ENCODE measurements at regions not wholly inside any gene's neighbourhood (a gene's known extent, or its start where the extent isn't known, plus 50 kb on each side); places are given as distances from the start of the nearest gene placed in this dataset.
"Not testable (repeated sequence)": the region's sequence is repeated elsewhere in the genome, so short reads cannot be mapped to it uniquely, and the experiment has no call there.

DNA sequence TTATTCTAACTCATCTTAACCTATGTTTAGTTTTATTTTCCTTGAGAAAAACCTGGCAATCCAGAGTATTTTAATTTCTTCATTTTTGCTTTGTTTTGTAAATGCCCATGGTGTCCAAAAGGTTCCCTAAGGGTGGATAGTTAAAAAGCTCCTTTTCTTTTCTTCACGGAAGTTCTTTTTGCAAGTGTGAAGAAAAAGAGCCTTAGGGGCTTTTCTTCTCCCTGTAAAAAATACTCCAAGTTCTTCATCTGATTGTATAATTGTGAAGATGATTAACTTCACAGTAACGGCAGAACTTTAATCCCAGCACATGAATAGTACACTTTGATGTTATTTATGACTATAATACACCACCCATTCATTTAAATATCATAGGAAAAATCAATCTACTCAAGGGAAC is 530.2 kb upstream of the LINC00305 start:
- Histone ChIP-seq H3K4me3 (no peak overlapping the region), H3K27ac (no peak overlapping the region), H3K4me1 (no peaks in the 10 kb centered on the region), H3K27me3 (no peaks in the 10 kb centered on the region), H3K36me3 (no peaks in the 10 kb centered on the region), H3K9me3 (replicated peaks) (no peaks in the 10 kb centered on the region)
- DNase-seq, result no peak

DNA sequence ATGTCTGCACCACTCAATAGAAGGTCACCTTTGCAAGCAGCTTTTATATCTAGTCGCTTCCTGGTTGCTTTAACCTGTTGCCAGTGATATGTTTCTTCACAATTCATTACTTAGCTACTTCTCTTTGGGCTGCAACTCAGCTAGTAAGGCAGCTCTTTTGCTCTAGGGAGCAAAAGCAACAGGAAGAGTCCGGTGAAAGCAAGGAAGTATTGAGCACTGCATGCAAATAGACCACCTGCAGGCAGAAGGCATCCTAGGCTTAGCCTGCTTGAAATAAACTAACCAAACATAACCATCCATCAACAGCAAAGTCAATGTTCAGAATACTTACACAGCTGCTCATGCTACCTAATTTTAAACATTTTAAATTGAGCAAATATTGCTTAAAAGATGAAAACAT is 529.2 kb upstream of the LINC00305 start:
- no peaks in the 10 kb centered on the region for H3K4me1 ChIP-seq
- no peaks in the 10 kb centered on the region for H3K27me3 ChIP-seq
- H3K9me3 ChIP-seq (replicated peaks), result no peaks in the 10 kb centered on the region
- no peak for DNase-seq
- no peaks in the 10 kb centered on the region for H3K36me3 ChIP-seq
- H3K27ac ChIP-seq, result no peak overlapping the region
- H3K4me3 ChIP-seq, result no peak overlapping the region

GRCh38 chr18:64674694-64675093 is 525.8 kb upstream of the LINC00305 start:
- Histone ChIP-seq H3K4me1 (no peaks in the 10 kb centered on the region), H3K36me3 (no peaks in the 10 kb centered on the region), H3K27ac (no peak overlapping the region), H3K9me3 (replicated peaks) (no peaks in the 10 kb centered on the region), H3K4me3 (no peak overlapping the region), H3K27me3 (no peaks in the 10 kb centered on the region)
- no peak for DNase-seq

DNA sequence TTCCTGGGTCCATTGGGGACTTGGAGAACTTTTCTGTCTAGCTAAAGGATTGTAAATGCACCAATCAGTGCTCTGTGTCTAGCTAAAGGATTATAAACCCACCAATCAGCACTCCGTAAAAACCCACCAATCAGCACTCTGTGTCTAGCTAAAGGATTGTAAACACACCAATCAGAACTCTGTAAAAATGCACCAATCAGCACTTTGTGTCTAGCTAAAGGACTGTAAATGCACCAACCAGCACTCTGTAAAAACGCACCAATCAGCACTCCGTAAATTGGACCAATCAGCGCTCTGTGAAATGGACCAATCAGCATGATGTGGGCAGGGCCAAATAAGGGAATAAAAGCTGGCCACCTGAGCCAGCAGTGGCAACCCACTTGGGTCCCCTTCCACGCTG is 522.4 kb upstream of the LINC00305 start:
- H3K9me3 ChIP-seq (replicated peaks); H3K4me1 ChIP-seq; H3K36me3 ChIP-seq; DNase-seq; H3K4me3 ChIP-seq; H3K27ac ChIP-seq; H3K27me3 ChIP-seq: not testable (repeated sequence)

GRCh38 chr18:64668461-64668962 is 519.6 kb upstream of the LINC00305 start:
- H3K27ac ChIP-seq, result no peak overlapping the region
- no peaks in the 10 kb centered on the region for H3K36me3 ChIP-seq
- no peaks in the 10 kb centered on the region for H3K27me3 ChIP-seq
- no peaks in the 10 kb centered on the region for H3K9me3 ChIP-seq (replicated peaks)
- H3K4me3 ChIP-seq, result no peak overlapping the region
- H3K4me1 ChIP-seq, result no peaks in the 10 kb centered on the region
- no peak for DNase-seq

- H3K4me1 ChIP-seq, result no peaks in the 10 kb centered on the region
- no peaks in the 10 kb centered on the region for H3K9me3 ChIP-seq (replicated peaks)
- H3K27me3 ChIP-seq, result no peaks in the 10 kb centered on the region
- H3K27ac ChIP-seq, result no peak overlapping the region
- no peaks in the 10 kb centered on the region for H3K36me3 ChIP-seq
- DNase-seq, result no peak
- H3K4me3 ChIP-seq, result no peak overlapping the region
Measured at GRCh38 chr18:64663086-64663485, 514.2 kb upstream of the LINC00305 start.

- H3K9me3 ChIP-seq (replicated peaks), result no peaks in the 10 kb centered on the region
- H3K4me1 ChIP-seq, result no peaks in the 10 kb centered on the region
- H3K4me3 ChIP-seq, result no peak overlapping the region
- no peaks in the 10 kb centered on the region for H3K36me3 ChIP-seq
- no peak for DNase-seq
- H3K27me3 ChIP-seq, result no peaks in the 10 kb centered on the region
- no peak overlapping the region for H3K27ac ChIP-seq
Measured at GRCh38 chr18:64659196-64659595, 510.3 kb upstream of the LINC00305 start.

DNA sequence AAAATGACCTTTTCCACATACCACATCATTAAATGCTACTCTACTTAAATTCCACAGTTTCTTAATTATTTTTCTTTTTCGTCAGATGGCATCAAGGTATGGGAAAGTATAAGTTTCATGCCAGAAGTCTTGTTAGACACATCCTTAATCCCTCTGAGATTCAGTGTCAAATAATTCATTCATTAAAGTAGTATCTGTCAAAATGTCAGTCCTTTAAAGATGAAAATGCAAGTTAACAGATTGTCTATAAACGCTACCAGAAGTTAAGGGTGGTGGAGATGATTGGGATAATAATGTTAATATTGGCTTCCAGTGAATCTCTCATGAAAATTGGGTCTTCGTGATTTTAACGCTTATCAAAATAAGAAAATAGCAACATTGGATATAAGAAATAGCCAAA is 504.2 kb upstream of the LINC00305 start:
- Histone ChIP-seq H3K27ac (no peak overlapping the region), H3K4me1 (no peaks in the 10 kb centered on the region), H3K36me3 (no peaks in the 10 kb centered on the region), H3K27me3 (no peaks in the 10 kb centered on the region), H3K9me3 (replicated peaks) (no peaks in the 10 kb centered on the region), H3K4me3 (no peak overlapping the region)
- DNase-seq, result no peak

DNA sequence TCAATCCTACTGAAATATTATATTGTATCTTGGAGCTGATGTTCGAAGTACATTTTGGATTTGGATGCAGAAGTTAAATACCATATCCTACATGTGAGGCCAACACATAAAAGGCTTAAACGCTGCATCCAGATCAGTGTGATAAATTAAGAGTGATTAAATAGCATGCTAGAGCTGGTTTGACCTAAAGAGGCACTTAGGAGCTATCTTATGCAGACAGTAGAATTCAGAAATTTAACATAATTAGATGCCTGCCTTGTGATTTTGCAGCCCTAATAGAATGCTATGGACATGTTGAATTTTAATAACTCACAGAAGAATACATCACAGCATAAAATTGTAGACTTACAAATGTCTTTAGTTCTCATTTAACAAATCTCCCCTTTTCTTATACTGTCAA is 501.2 kb upstream of the LINC00305 start:
- H3K4me3 ChIP-seq, result no peak overlapping the region
- no peaks in the 10 kb centered on the region for H3K9me3 ChIP-seq (replicated peaks)
- no peak for DNase-seq
- no peaks in the 10 kb centered on the region for H3K36me3 ChIP-seq
- H3K4me1 ChIP-seq, result no peaks in the 10 kb centered on the region
- H3K27ac ChIP-seq, result no peak overlapping the region
- no peaks in the 10 kb centered on the region for H3K27me3 ChIP-seq

- Histone ChIP-seq H3K27ac (no peak overlapping the region), H3K36me3 (no peaks in the 10 kb centered on the region), H3K9me3 (replicated peaks) (no peaks in the 10 kb centered on the region), H3K4me3 (no peak overlapping the region), H3K27me3 (no peaks in the 10 kb centered on the region), H3K4me1 (no peaks in the 10 kb centered on the region)
- no peak for DNase-seq
Measured at GRCh38 chr18:64645753-64646152, 496.9 kb upstream of the LINC00305 start.

GRCh38 chr18:64639536-64639935 is 490.6 kb upstream of the LINC00305 start:
- Histone ChIP-seq H3K27ac (no peak overlapping the region), H3K9me3 (replicated peaks) (no peaks in the 10 kb centered on the region), H3K4me1 (no peaks in the 10 kb centered on the region), H3K27me3 (no peaks in the 10 kb centered on the region), H3K36me3 (no peaks in the 10 kb centered on the region), H3K4me3 (no peak overlapping the region)
- no peak for DNase-seq

GRCh38 chr18:64620971-64621560 is 472.2 kb upstream of the LINC00305 start:
- no peak for DNase-seq
- no peaks in the 10 kb centered on the region for H3K36me3 ChIP-seq
- no peaks in the 10 kb centered on the region for H3K27me3 ChIP-seq
- H3K27ac ChIP-seq, result no peak overlapping the region
- no peaks in the 10 kb centered on the region for H3K9me3 ChIP-seq (replicated peaks)
- no peak overlapping the region for H3K4me3 ChIP-seq
- H3K4me1 ChIP-seq, result no peaks in the 10 kb centered on the region

DNA sequence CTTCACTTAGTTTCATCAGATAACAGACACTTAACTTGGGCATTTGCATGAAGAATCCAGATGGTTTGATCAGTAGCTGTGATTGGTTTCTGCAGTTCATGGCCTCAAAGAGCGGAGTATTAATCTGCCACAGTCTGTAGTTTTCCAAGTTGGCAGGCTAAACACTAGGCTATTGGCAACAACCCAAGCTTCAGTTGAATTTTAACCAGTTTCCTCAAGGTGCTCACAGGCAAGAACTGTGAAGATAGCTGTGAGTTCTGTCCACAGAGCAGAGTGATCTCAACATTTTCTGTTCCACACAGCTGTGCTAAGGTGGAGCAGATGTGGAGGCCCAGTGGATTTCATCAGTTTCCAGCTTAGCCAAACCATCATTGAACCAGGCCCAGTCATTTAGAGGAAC is 469.5 kb upstream of the LINC00305 start:
- H3K27ac ChIP-seq, result no peak overlapping the region
- no peaks in the 10 kb centered on the region for H3K9me3 ChIP-seq (replicated peaks)
- no peaks in the 10 kb centered on the region for H3K4me1 ChIP-seq
- H3K4me3 ChIP-seq, result no peak overlapping the region
- H3K27me3 ChIP-seq, result no peaks in the 10 kb centered on the region
- H3K36me3 ChIP-seq, result no peaks in the 10 kb centered on the region
- no peak for DNase-seq

DNA sequence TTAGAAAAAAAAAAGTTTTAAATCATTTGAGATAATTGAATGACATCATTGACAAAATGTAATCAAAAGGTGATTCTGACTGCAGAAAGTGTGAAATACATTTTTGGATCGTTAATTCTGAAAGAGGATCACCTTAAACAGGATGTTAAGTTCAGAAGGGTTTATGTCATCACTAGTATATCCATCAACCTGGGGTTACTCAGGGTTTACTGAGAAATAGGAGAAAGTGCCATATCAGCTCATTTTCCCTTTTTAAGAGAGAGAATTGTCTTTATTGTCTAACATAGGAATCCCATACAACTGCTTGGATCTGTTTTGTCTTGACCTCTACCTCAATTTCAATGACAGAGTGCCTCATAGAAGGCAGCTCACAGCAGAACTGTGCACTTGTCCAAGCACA is 466.1 kb upstream of the LINC00305 start:
- no peaks in the 10 kb centered on the region for H3K9me3 ChIP-seq (replicated peaks)
- H3K36me3 ChIP-seq, result no peaks in the 10 kb centered on the region
- H3K4me1 ChIP-seq, result no peaks in the 10 kb centered on the region
- no peaks in the 10 kb centered on the region for H3K27me3 ChIP-seq
- H3K4me3 ChIP-seq, result no peak overlapping the region
- DNase-seq, result no peak
- no peak overlapping the region for H3K27ac ChIP-seq

GRCh38 chr18:64614446-64614845 is 465.6 kb upstream of the LINC00305 start:
- Histone ChIP-seq H3K9me3 (replicated peaks) (no peaks in the 10 kb centered on the region), H3K27me3 (no peaks in the 10 kb centered on the region), H3K4me1 (no peaks in the 10 kb centered on the region), H3K4me3 (no peak overlapping the region), H3K27ac (no peak overlapping the region), H3K36me3 (no peaks in the 10 kb centered on the region)
- no peak for DNase-seq

DNA sequence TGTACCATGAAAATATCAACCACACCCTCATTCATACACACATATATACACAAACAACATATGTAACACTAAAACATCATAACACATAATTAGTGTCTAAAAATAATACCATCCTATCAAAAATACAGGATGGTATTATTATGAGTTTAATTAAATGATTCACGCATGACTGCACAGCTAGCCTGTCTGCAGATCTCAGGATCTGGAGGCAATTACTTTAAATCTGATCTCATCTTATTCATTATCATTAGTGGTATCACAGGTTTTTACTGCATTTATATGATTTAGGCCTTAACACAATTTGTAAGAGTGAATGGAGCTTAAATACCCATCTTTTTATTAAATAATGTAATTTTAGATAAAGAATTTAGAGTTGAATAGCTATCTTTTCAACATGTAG is 443.4 kb upstream of the LINC00305 start:
- Histone ChIP-seq H3K4me3 (no peak overlapping the region), H3K4me1 (no peaks in the 10 kb centered on the region), H3K36me3 (no peaks in the 10 kb centered on the region), H3K27me3 (no peaks in the 10 kb centered on the region), H3K27ac (no peak overlapping the region), H3K9me3 (replicated peaks) (no peaks in the 10 kb centered on the region)
- DNase-seq, result no peak

Data from SJCRH30 (cell line).